Myocyte (in vitro differentiated cells): ENCODE measurements at regions not wholly inside any gene's neighbourhood (a gene's known extent, or its start where the extent isn't known, plus 50 kb on each side); places are given as distances from the start of the nearest gene placed in this dataset.

Source experiments
- DNase-seq: peaks from one replicate; pipeline ENCODE4 v3.0.0-alpha.2; 2012; ENCODE audit warnings: low read depth

DNA sequence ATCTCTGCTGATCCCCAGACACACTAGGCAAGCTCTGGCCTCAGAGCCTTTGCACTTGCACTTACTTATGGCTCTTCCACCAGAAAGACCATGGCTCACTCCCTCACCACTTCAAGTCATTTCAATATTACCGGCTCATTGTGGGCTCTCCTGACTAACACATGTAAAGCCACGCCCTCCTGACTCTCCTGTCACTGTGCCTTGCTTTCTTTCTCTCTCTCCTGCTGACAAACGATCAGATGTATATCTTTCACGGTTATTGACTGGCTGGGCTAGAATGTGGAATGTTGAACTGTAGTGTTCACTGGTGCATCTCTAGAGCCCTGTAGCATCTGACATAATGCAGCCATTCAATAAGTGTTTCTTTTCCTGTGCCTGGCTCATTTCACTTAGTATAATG lies 425.1 kb downstream of the RAB28 start:
- DNase-seq: no peak

DNA sequence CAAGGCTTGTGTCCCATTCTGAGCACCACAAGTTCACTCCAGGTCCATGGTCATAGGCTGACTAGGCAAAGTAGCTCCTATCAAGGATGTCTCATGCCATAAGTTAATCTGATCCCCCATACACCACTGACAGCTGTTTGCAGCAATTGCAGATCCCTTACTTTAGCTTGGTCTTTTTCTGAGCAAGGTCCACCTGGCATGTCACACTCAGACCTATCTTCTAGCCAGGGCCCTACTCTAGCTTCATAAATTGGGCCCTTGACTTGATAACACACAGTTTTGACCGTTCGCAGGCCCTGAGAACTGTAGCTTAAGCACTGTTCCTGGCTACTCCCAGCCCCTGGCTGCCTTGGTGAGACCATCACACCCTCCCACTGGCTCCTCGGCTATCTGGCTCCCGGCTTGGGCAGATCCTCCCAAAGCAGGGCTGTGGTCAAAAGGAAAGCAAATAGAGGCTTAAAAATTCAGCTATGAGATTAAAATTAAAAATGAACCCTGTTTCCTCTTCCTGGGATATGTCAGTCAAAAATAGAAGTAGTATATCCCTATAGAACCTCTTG lies 427.4 kb downstream of the RAB28 start:
- DNase-seq: no peak

DNA sequence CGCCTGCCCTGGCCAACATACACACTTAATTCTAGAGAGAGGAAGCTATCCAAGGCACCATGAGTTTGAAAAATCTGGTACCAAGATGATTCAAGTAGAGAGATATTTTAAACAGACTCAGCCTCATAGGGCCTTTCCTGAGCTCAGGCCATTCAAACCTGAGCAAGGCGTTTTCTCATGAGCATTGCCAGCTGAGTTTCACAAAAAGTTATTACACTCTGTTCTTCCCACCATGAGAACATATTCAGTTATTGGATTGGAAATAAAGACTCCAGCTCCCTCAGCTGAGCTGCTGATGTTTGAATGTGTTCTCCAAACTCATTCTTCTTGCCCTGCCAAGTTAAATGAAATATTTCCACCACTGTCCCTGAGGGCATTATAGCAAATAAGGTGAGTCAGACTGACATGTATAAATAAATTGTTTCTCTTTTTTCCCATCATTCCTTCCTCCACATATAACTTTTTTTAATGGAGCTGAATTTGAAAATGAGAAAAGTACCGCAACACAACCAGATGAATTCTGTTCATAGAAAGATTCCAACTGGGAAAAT lies 429.6 kb downstream of the RAB28 start:
- DNase-seq: no peak

DNA sequence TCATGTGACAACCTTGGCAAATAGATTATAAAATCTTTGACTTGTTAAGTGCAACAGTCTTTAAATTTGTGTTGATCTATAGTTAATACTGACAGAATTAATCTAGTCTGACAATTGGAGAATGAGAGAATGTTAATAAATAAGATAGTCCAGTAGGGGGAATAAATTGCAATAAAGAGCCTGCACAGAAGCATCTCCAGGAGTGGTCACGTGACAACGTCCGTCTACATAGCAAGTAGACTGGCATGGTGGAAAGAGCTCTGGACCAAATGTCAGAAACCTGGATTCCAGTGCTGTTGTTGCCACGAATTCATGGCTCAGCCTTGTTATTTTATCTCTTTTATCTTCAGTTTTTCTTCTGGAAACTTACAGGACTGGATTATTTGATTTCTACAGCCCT lies 436.5 kb downstream of the RAB28 start:
- DNase-seq: no peak

DNA sequence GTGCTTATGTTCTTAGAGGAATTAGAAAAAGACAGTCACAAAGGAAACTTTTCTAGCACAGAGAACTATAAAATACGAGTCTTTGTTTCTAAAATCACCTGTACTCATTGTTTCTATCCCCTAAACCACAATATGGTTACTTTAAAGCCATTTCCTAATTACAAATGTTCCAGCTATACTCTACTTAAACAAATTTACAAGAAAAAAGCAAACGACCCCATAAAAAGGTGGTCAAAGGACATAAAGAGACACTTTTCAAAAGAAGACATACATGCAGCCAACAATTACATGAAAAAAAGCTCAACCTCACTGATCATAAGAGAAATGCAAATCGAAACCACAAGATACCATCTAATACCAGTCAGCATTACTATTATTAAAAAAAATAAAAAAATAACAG lies 447.3 kb downstream of the RAB28 start:
- no peak for DNase-seq

GRCh38 chr4:13032936-13033335 lies 451.2 kb downstream of the RAB28 start:
- DNase-seq: no peak

- DNase-seq: no peak
Measured at GRCh38 chr4:13024147-13025105, 459.7 kb downstream of the RAB28 start.

DNA sequence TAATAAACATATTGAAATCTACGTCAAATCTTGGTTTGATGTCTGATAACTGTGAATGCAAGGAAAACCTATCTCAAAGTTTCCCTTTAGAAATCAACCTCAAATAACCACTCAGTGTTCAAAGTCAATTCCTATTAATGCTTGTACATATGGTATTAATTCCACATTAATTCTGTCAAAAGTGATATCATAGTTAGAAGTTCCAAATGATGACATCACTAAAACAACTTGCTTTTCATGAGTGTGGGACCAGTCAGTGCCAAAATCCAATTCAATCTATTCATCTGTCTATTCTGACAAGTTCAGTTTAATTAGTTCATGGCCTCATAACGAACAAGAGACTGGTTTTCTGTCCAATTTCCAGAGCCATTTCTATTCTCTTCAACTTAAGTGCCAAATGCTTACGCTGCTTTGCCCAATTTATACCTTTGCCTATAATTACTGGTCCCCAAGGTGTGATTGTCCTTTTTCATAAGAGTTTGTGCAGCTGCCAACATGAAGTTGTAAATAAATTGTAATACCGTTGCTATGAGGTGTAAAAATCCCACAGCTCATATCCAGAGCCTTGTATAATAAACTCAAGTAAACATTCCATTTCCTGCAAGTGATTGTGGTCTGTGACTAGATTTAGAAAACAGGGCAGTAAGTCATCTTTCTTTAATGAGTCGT lies 476.2 kb downstream of the RAB28 start:
- no peak for DNase-seq

DNA sequence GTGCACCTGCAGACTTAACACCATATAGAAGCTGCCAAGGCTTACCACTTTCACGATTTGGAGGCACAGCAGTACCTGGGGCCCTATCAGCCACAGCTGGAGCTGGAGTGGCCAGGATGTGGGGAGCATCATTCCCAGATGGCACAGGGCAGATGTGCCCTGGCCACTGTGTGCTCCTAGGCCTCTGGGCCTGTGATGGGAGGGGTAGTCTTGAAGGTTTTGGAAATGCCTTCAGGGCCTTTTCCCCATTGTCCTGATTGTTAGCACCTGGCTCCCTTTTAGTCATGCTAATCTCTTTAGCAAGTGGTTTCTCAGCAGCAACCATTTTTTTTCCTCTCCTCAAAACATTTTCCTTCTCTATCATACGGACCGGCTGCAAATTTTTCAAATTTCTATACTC lies 490.2 kb downstream of the RAB28 start:
- no peak for DNase-seq

DNA sequence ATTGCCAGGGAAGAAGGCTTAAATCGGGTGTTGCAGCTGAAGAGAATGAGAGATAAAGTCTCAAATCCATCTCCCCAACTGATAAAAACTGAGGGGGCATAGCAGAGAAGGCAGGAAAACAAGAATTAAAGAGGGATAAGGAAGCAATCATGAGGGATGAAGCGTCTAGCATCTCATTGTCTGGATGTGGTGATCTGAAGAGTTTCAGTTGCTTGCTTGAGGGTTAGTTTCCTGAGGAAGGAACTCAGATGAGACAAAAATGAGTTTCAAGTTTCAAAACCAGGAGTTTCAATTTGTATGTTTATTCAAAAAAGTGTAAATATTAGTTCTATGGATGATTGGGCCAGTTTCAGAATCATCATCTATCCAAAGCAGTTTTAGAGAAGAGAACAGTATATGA lies 496.9 kb downstream of the RAB28 start:
- no peak for DNase-seq

DNA sequence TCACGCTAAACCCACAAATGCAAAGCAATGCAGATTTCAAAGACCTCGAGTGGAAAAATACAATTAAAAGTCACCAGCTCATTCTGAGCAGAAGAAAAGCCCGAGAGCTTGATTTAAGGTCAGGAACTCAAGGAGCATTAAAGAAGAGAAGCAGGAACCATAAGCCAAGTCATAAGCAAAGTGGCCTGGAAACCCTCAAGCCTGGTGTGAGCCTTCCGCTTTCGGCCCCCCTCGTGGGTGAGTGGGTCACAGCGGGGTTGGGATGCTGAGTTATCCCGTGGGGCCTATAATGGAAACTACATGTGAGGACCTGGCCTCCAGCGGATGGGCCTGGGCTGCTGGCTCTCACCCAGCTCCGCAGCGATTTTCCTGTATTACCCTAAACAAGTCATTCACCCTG lies 504.3 kb downstream of the RAB28 start:
- DNase-seq: no peak

DNA sequence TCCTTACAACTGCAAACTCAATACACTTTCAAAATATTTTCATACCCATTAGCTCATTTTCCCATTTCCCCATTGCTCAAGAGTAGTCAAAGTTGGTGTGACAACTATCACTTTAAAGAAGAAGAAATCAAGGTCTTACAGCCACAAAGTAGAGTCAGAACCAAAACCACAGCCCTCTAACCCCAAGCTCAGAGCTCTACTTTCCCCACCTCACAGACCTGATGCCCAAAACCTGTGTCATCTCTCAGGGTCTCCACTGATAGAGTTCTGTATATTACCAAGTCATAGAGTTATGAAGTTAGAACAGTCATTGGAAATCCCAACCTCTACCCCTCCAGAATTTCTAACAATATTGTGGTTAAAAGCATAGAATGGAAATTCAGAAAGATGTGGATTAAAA lies 505.8 kb downstream of the RAB28 start:
- no peak for DNase-seq

DNA sequence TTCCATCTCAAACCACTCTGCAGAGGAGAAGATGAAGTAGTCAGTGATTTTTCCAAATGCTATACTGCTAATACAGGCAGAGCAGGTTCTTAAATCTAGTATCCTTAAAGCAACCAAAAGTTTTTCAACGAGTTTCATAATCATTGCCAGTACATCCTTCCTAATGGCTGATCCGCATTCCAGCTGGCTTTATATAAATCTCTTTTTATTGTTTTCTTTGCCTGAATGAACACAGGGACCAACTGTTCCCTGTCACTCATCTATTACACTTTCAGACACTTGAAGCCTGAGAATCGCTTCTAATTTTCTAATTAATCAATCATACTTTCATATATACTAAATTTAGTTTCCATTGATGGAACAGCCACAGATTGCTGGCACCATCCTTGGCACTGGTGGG lies 508.6 kb downstream of the RAB28 start:
- DNase-seq: no peak

DNA sequence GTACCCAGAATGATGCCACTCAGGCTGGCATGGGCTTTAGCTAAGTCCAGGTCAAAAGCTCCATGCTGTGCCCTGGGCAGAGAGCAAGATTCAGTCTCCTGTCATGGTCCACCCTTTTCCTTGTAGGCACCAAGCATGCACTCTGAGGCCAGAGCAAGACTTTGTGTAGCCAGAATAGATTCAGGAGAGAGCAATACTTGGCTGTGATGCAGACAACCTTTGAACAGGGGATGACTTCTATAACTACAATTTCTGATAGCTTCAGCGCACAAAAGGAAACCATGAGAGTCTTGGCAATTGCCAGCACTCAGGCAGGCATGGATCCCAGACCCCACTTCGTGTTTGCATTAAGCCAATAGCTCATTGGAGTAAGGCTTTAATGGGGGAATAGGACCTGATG lies 510.6 kb downstream of the RAB28 start:
- DNase-seq: no peak

DNA sequence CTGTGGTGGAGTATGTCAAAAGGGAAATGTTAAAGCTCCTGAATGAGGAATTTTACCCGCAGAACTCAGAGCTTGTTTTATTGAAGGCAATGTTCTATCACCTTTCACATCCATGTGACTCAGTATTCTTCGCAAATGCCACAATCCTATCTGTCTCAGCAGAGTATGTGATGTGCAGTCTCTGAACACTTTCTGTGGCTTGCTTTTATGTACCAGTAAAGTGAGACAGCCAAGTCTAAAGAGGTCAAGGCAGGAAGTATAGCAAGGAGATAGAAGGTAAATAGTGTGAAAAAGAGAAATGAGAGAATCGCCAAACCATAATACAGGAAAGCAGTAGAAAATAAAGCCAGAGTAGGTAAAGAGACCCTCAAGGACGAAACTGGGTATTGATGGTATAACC lies 515.8 kb downstream of the RAB28 start:
- DNase-seq: no peak

DNA sequence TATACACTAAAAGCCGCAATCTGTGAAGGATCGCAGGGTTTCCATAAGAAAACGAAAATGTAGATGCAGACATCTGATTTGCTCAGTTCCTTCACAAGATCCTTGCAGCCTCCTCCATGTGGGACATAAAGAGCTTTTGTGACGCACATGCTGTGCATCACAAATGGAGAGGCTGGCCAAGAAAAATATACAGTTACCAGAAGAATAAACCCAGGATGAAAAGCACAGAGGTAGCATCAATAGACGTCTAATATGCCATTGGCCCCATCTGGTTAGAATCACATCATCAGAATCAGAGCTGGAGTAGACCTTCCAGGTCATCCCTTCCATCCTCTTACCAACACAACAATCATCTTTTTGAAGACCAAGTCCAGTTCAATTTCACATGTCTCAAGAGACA lies 517.4 kb downstream of the RAB28 start:
- no peak for DNase-seq

- no peak for DNase-seq
Measured at GRCh38 chr4:12965334-12965733, 518.8 kb downstream of the RAB28 start.

- DNase-seq: no peak
Measured at GRCh38 chr4:12963912-12964311, 520.2 kb downstream of the RAB28 start.

DNA sequence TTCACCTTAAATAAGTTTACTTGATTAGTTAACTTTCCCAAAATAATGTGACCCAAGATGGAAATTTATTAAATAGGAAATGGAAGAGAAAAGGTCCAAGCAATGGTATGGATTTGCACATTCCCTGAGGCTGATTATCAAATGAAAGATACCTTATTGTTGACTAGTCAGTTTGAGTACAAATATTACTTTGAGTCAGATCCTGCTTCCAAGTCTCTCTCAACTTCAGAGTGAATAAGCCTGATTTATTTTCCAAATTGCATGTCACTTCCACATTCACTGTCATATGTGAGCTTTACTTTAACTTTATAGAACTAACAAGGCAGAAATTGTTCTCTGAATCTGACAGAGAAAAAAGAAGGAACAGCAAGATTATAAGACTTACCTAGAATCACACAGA lies 520.8 kb downstream of the RAB28 start:
- no peak for DNase-seq

- DNase-seq: no peak
Measured at GRCh38 chr4:12961713-12962112, 522.4 kb downstream of the RAB28 start.

DNA sequence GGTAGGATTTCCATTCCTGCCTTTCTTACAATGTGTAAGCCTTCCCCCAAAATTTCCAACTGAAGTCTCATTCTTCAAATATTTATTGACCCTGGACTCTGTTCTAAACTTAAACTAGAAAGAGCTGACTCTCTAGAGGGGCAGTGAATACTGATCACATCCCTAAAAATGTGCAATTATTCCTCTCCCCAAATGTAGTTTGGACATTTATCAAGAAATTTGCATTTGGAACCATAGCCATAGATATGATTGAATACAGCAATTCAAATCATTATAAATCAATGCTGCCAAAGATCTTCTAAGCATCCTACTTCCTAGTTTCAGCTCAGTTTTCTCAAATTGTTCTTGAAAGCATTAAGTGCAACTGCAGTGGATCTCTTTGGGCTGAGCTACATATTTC lies 525.7 kb downstream of the RAB28 start:
- no peak for DNase-seq

- no peak for DNase-seq
Measured at GRCh38 chr4:12957108-12957507, 527.0 kb downstream of the RAB28 start.
